Hepatocyte (in vitro differentiated cells): ENCODE measurements at regions not wholly inside any gene's neighbourhood (a gene's known extent, or its start where the extent isn't known, plus 50 kb on each side); places are given as distances from the start of the nearest gene placed in this dataset.

Source experiments
- CTCF ChIP-seq: fragments of 200-600 bp; sonication (generic); IDR thresholded peaks from 2 replicates; pipeline ENCODE4 v1.5.1; 2016; ENCODE audit warnings: antibody characterized with exemption, mild to moderate bottlenecking; ENCODE audit not compliant: poor library complexity
- EZH2 ChIP-seq: fragments of 200-600 bp; sonication (generic); IDR thresholded peaks from 2 replicates; pipeline ENCODE4 v1.6.1; 2016; ENCODE audit warnings: antibody characterized with exemption, mild to moderate bottlenecking, borderline replicate concordance
- EZH2phosphoT487 ChIP-seq: fragments of 200-600 bp; sonication (generic); IDR thresholded peaks from one replicate; pipeline ENCODE4 v1.6.1; 2018; ENCODE audit warnings: antibody characterized with exemption, mild to moderate bottlenecking, low read depth, moderate library complexity; ENCODE audit not compliant: unreplicated experiment, severe bottlenecking

DNA sequence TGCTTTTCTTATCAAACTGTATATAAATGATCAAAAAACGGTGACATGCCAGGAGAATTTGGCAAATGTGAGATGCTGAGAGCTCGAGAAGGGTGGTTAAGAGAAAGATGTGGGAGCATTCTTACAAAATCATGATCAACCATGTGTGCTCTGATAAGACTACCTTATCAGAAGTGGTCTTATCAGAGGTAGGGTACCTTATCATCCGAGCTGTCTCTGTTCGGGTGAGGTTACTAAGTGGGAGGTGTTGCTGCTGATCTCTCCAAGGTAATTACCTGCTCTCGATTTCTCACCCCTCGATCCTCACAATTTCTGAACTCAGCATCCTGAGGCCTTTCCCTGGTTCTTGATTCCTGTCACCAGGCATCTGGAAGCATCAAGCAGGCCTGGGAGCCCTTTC lies 813.0 kb upstream of the ID2 start:
- TF ChIP-seq CTCF = no peak
- TF ChIP-seq EZH2 = no peak
- TF ChIP-seq EZH2phosphoT487 = no peak
